MM.1S (cell line): ENCODE measurements at regions not wholly inside any gene's neighbourhood (a gene's known extent, or its start where the extent isn't known, plus 50 kb on each side); places are given as distances from the start of the nearest gene placed in this dataset.

ENCODE experiments used
- DNase-seq: peaks from one replicate; pipeline ENCODE4 v3.0.0-alpha.2; 2015
- H2AFZ ChIP-seq: fragments of 300-600 bp; sonication (generic); 2 replicates; pipeline ENCODE4 v1.6.0; 2016; ENCODE audit warnings: antibody characterized with exemption, low read length
- H3F3A ChIP-seq: fragments of 300-600 bp; sonication (generic); 2 replicates; pipeline ENCODE4 v1.6.1; 2016; ENCODE audit warnings: mild to moderate bottlenecking, antibody characterized with exemption, low read length, moderate library complexity, mixed read lengths; ENCODE audit not compliant: insufficient read depth
- H3K27ac ChIP-seq: fragments of 300-600 bp; sonication (generic); 2 replicates; pipeline ENCODE4 v1.5.1; 2016; ENCODE audit warnings: mild to moderate bottlenecking, low read length
- H3K27me3 ChIP-seq: fragments of 300-600 bp; sonication (generic); replicated peaks from 2 replicates; pipeline ENCODE4 v1.6.0; 2016; ENCODE audit warnings: low read length; ENCODE audit not compliant: insufficient read depth
- H3K36me3 ChIP-seq: fragments of 300-600 bp; sonication (generic); replicated peaks from 2 replicates; pipeline ENCODE4 v1.6.1; 2016; ENCODE audit warnings: mild to moderate bottlenecking, low read length, mixed read lengths; ENCODE audit not compliant: insufficient read depth
- H3K4me1 ChIP-seq: fragments of 300-600 bp; sonication (generic); 2 replicates; pipeline ENCODE4 v1.6.1; 2016; ENCODE audit warnings: low read length, mixed read lengths
- H3K4me2 ChIP-seq: fragments of 300-600 bp; sonication (generic); 2 replicates; pipeline ENCODE4 v1.6.0; 2016; ENCODE audit warnings: low read depth, low read length
- H3K4me3 ChIP-seq: fragments of 300-600 bp; sonication (generic); 2 replicates; pipeline ENCODE4 v1.5.1; 2016; ENCODE audit warnings: low read length, mixed read lengths
- H3K79me2 ChIP-seq: fragments of 300-600 bp; sonication (generic); 2 replicates; pipeline ENCODE4 v1.6.1; 2016; ENCODE audit warnings: mixed run types, low read length, mixed read lengths
- H3K9ac ChIP-seq: fragments of 300-600 bp; sonication (generic); 2 replicates; pipeline ENCODE4 v1.6.1; 2016; ENCODE audit warnings: low read length, mixed read lengths
- H3K9me2 ChIP-seq: fragments of 300-600 bp; sonication (generic); replicated peaks from 2 replicates; pipeline ENCODE4 v1.6.1; 2016; ENCODE audit warnings: mild to moderate bottlenecking, low read length, mixed read lengths; ENCODE audit not compliant: insufficient read depth
- H3K9me3 ChIP-seq: fragments of 300-600 bp; sonication (generic); replicated peaks from 2 replicates; pipeline ENCODE4 v1.6.1; 2016; ENCODE audit warnings: mild to moderate bottlenecking, low read length, mixed read lengths; ENCODE audit not compliant: insufficient read depth
- H4K20me1 ChIP-seq: fragments of 300-600 bp; sonication (generic); 2 replicates; pipeline ENCODE4 v1.6.1; 2016; ENCODE audit warnings: mild to moderate bottlenecking, low read length, moderate library complexity, mixed read lengths; ENCODE audit not compliant: insufficient read depth
- EZH2 ChIP-seq: fragments of 300-600 bp; sonication (generic); optimal IDR thresholded peaks from 2 replicates; pipeline ENCODE3; 2017; ENCODE audit warnings: low read depth, mild to moderate bottlenecking, antibody characterized with exemption, low read length, mixed read lengths
- EZH2phosphoT487 ChIP-seq: fragments of 300-600 bp; sonication (generic); IDR thresholded peaks from 2 replicates; pipeline ENCODE4 v1.6.1; 2018; ENCODE audit warnings: antibody characterized with exemption, low read length
- TF ChIP-seq, protein P1 (sequence below): fragments of 300-600 bp; sonication (generic); IDR thresholded peaks from 2 replicates; pipeline ENCODE4 v1.5.1; 2016; ENCODE audit warnings: antibody characterized with exemption, low read length, mixed read lengths

DNA sequence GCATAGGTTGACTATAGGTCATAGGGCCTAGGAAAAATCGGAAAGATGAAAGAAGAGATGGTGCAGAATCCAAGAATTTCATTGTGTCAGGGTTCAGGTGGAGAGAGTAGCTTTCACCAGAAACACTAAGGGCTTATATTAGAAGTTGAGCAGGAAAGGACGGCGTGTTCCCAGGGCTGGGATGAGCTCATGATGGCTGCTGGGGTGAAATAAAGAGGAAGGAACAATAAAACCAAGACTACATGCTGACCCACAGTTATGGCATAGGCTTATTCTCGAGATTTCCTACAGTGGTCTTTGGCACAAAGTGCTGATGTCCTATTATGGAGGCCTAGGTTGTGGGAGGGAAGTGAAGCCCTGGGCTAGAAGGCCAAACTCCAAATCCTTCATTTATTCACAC is 195.8 kb downstream of the PTEN start:
- Histone ChIP-seq H3K9me2 (no peaks in the 10 kb centered on the region), H3K9ac (no peak overlapping the region)
- TF ChIP-seq EZH2 (no peak), EZH2phosphoT487 (no peak)
- TF ChIP-seq, protein P1, sequence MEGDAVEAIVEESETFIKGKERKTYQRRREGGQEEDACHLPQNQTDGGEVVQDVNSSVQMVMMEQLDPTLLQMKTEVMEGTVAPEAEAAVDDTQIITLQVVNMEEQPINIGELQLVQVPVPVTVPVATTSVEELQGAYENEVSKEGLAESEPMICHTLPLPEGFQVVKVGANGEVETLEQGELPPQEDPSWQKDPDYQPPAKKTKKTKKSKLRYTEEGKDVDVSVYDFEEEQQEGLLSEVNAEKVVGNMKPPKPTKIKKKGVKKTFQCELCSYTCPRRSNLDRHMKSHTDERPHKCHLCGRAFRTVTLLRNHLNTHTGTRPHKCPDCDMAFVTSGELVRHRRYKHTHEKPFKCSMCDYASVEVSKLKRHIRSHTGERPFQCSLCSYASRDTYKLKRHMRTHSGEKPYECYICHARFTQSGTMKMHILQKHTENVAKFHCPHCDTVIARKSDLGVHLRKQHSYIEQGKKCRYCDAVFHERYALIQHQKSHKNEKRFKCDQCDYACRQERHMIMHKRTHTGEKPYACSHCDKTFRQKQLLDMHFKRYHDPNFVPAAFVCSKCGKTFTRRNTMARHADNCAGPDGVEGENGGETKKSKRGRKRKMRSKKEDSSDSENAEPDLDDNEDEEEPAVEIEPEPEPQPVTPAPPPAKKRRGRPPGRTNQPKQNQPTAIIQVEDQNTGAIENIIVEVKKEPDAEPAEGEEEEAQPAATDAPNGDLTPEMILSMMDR = no peak

GRCh38 chr10:88060762-88061161 is 197.3 kb downstream of the PTEN start:
- H3K4me2 ChIP-seq = no peak overlapping the region
- no peak overlapping the region for H3K4me3 ChIP-seq
- H4K20me1 ChIP-seq = no peaks in the 10 kb centered on the region
- H3K4me1 ChIP-seq = peaks cover 38% of the 10 kb centered on the region
- peaks cover 32% of the 10 kb centered on the region for H3F3A ChIP-seq
- TF ChIP-seq EZH2phosphoT487 = no peak
- TF ChIP-seq, protein P1 = no peak
- TF ChIP-seq EZH2 = no peak
- no peaks in the 10 kb centered on the region for H3K27me3 ChIP-seq
- DNase-seq = no peak
- H3K27ac ChIP-seq = no peak overlapping the region
- H3K79me2 ChIP-seq = no peaks in the 10 kb centered on the region
- no peaks in the 10 kb centered on the region for H3K9me3 ChIP-seq
- no peaks in the 10 kb centered on the region for H3K9me2 ChIP-seq
- H3K36me3 ChIP-seq = no peaks in the 10 kb centered on the region
- H3K9ac ChIP-seq = no peak overlapping the region
- no peak overlapping the region for H2AFZ ChIP-seq

More for the DNA sequence above, 195.8 kb downstream of the PTEN start:
- Histone ChIP-seq H4K20me1 (no peaks in the 10 kb centered on the region), H3K4me3 (no peak overlapping the region), H3K9me3 (no peaks in the 10 kb centered on the region), H3K36me3 (no peaks in the 10 kb centered on the region), H3F3A (peaks cover 20% of the 10 kb centered on the region), H2AFZ (no peak overlapping the region), H3K79me2 (no peaks in the 10 kb centered on the region), H3K4me1 (peaks cover 22% of the 10 kb centered on the region), H3K27ac (no peak overlapping the region), H3K27me3 (no peaks in the 10 kb centered on the region), H3K4me2 (no peak overlapping the region)
- no peak for DNase-seq

GRCh38 chr10:88062385-88062784 is 199.0 kb downstream of the PTEN start:
- Histone ChIP-seq H3K27me3 (no peaks in the 10 kb centered on the region), H3K4me2 (peak overlapping the region; percentile 73), H3K36me3 (no peaks in the 10 kb centered on the region), H3K79me2 (no peaks in the 10 kb centered on the region), H3K4me1 (peaks cover 49% of the 10 kb centered on the region), H3K9me3 (no peaks in the 10 kb centered on the region), H3K9ac (peak overlapping the region; percentile 10; the same call in 1 of the 2 replicates), H4K20me1 (no peaks in the 10 kb centered on the region), H3F3A (peaks cover 32% of the 10 kb centered on the region), H3K9me2 (no peaks in the 10 kb centered on the region), H2AFZ (peak overlapping the region; percentile 40), H3K4me3 (no peak overlapping the region), H3K27ac (peak overlapping the region; percentile 60; the same call in 1 of the 2 replicates)
- DNase-seq = no peak
- TF ChIP-seq, protein P1 = no peak
- TF ChIP-seq EZH2 = no peak
